HEK293 (cell line): ENCODE measurements at regions not wholly inside any gene's neighbourhood (a gene's known extent, or its start where the extent isn't known, plus 50 kb on each side); places are given as distances from the start of the nearest gene placed in this dataset.

Source experiments
- CTCF ChIA-PET: fragments of 350-600 bp; formaldehyde crosslinking; extraction: SDS; loops from one replicate; lab custom pipeline; 2021; ENCODE audit warnings: antibody characterized with exemption; lab: Yijun Ruan, JAX
- POLR2A ChIA-PET: fragments of 300-600 bp; formaldehyde crosslinking; extraction: SDS; loops from one replicate; lab custom pipeline; 2020; ENCODE audit warnings: antibody characterized with exemption, inconsistent platforms; lab: Yijun Ruan, JAX
- H3K27ac ChIP-seq: fragments of 200-500 bp; sonication (Bioruptor generic); 2 replicates; pipeline ENCODE4 v1.5.1; 2014; ENCODE audit warnings: low read depth, low read length, control low read depth, inconsistent platforms; ENCODE audit errors: extremely low read depth
- H3K36me3 ChIP-seq, 2 experiments: fragments of 200-500 bp in 1 of 2; sonication (Bioruptor generic) in 1 of 2; 1 replicate in 1 of 2; 2 replicates in 1 of 2; pipeline ENCODE4 v1.5.1; 2014 to 2017; ENCODE audit warnings: inconsistent platforms in 2 of 2, low read length in 2 of 2; ENCODE audit not compliant: control insufficient read depth in 2 of 2, insufficient read depth in 1 of 2
- H3K4me1 ChIP-seq: fragments of 200-500 bp; sonication (Bioruptor generic); 2 replicates; pipeline ENCODE4 v1.5.1; 2014; ENCODE audit warnings: mild to moderate bottlenecking, low read length, inconsistent platforms; ENCODE audit not compliant: control insufficient read depth, insufficient read depth
- H3K4me3 ChIP-seq: 2 replicates; pipeline ENCODE4 v1.5.1; 2011; ENCODE audit warnings: low read depth, mild to moderate bottlenecking, control low read depth, low read length, moderate library complexity
- H3K9me3 ChIP-seq: fragments of 200-500 bp; sonication (Bioruptor generic); 2 replicates; pipeline ENCODE4 v1.5.1; 2014; ENCODE audit warnings: low read depth, low read length, inconsistent platforms; ENCODE audit not compliant: control insufficient read depth, insufficient read depth
- AEBP2 ChIP-seq: fragments of 450-650 bp; formaldehyde crosslinking; IDR thresholded peaks from 2 replicates; pipeline ENCODE4 v1.5.1; 2016; ENCODE audit warnings: missing biosample characterization, missing genetic modification characterization, borderline replicate concordance
- BCL11A ChIP-seq: fragments of 450-650 bp; formaldehyde crosslinking; IDR thresholded peaks from 2 replicates; pipeline ENCODE4 v1.5.1; 2016; ENCODE audit warnings: low read depth, missing biosample characterization, missing genetic modification characterization
- BCL11B ChIP-seq: fragments of 450-650 bp; formaldehyde crosslinking; IDR thresholded peaks from 2 replicates; pipeline ENCODE4 v1.5.1; 2016; ENCODE audit warnings: low read depth, missing biosample characterization, missing genetic modification characterization
- GFI1B ChIP-seq: fragments of 450-650 bp; formaldehyde crosslinking; IDR thresholded peaks from 2 replicates; pipeline ENCODE4 v1.5.1; 2016; ENCODE audit warnings: missing biosample characterization, missing genetic modification characterization
- HOXD13 ChIP-seq: sonication (generic); formaldehyde crosslinking; IDR thresholded peaks from 2 replicates; pipeline ENCODE4 v1.8.0; 2022; ENCODE audit warnings: missing genetic modification reagents, borderline replicate concordance
- OVOL3 ChIP-seq: fragments of 450-650 bp; formaldehyde crosslinking; IDR thresholded peaks from 2 replicates; pipeline ENCODE4 v1.5.1; 2016; ENCODE audit warnings: missing biosample characterization, missing genetic modification characterization
- REPIN1 ChIP-seq: fragments of 450-650 bp; formaldehyde crosslinking; IDR thresholded peaks from 2 replicates; pipeline ENCODE4 v1.5.1; 2017; ENCODE audit warnings: missing biosample characterization, missing genetic modification characterization, low read depth
- YY2 ChIP-seq: fragments of 450-650 bp; formaldehyde crosslinking; IDR thresholded peaks from 2 replicates; pipeline ENCODE4 v1.5.1; 2016; ENCODE audit warnings: missing biosample characterization, missing genetic modification characterization
- ZBTB11 ChIP-seq: fragments of 450-650 bp; formaldehyde crosslinking; conservative IDR thresholded peaks from 2 replicates; pipeline ENCODE4 v1.5.1; 2016; ENCODE audit warnings: low read depth, missing biosample characterization, missing genetic modification characterization
- ZBTB8A ChIP-seq: fragments of 450-650 bp; formaldehyde crosslinking; IDR thresholded peaks from 2 replicates; pipeline ENCODE4 v1.5.1; 2016; ENCODE audit warnings: missing biosample characterization, missing genetic modification characterization
- ZNF132 ChIP-seq: fragments of 450-650 bp; formaldehyde crosslinking; IDR thresholded peaks from 2 replicates; pipeline ENCODE4 v1.5.1; 2017; ENCODE audit warnings: missing biosample characterization, missing genetic modification characterization, borderline replicate concordance
- ZNF138 ChIP-seq: fragments of 450-650 bp; formaldehyde crosslinking; IDR thresholded peaks from 2 replicates; pipeline ENCODE4 v1.5.1; 2016; ENCODE audit warnings: missing biosample characterization, missing genetic modification characterization, borderline replicate concordance
- ZNF140 ChIP-seq: fragments of 450-650 bp; formaldehyde crosslinking; IDR thresholded peaks from 2 replicates; pipeline ENCODE4 v1.5.1; 2016; ENCODE audit warnings: missing biosample characterization, missing genetic modification characterization
- ZNF155 ChIP-seq: fragments of 450-650 bp; formaldehyde crosslinking; IDR thresholded peaks from 2 replicates; pipeline ENCODE4 v1.5.1; 2016; ENCODE audit warnings: missing biosample characterization, missing genetic modification characterization
- ZNF221 ChIP-seq: fragments of 450-650 bp; formaldehyde crosslinking; IDR thresholded peaks from 2 replicates; pipeline ENCODE4 v1.5.1; 2017; ENCODE audit warnings: missing biosample characterization, missing genetic modification characterization, borderline replicate concordance
- ZNF26 ChIP-seq: fragments of 450-650 bp; formaldehyde crosslinking; IDR thresholded peaks from 2 replicates; pipeline ENCODE4 v1.5.1; 2016; ENCODE audit warnings: missing biosample characterization, missing genetic modification characterization
- ZNF311 ChIP-seq: fragments of 450-650 bp; formaldehyde crosslinking; IDR thresholded peaks from 2 replicates; pipeline ENCODE4 v1.5.1; 2017; ENCODE audit warnings: missing biosample characterization, missing genetic modification characterization, borderline replicate concordance
- ZNF354C ChIP-seq: fragments of 450-650 bp; formaldehyde crosslinking; IDR thresholded peaks from 2 replicates; pipeline ENCODE4 v1.5.1; 2016; ENCODE audit warnings: missing biosample characterization, missing genetic modification characterization, low read depth, borderline replicate concordance
- ZNF548 ChIP-seq: fragments of 450-650 bp; formaldehyde crosslinking; IDR thresholded peaks from 2 replicates; pipeline ENCODE4 v1.5.1; 2016; ENCODE audit warnings: missing biosample characterization, missing genetic modification characterization
- ZNF658 ChIP-seq: fragments of 450-650 bp; formaldehyde crosslinking; IDR thresholded peaks from 2 replicates; pipeline ENCODE4; 2016; ENCODE audit warnings: missing biosample characterization, missing genetic modification characterization
- ZNF768 ChIP-seq: fragments of 450-650 bp; formaldehyde crosslinking; IDR thresholded peaks from 2 replicates; pipeline ENCODE4 v1.5.1; 2018; ENCODE audit warnings: missing biosample characterization, mild to moderate bottlenecking, missing genetic modification characterization
- TF ChIP-seq, protein P1 (sequence below): fragments of 450-650 bp; formaldehyde crosslinking; IDR thresholded peaks from 2 replicates; pipeline ENCODE4 v1.5.1; 2017; ENCODE audit warnings: missing biosample characterization, mild to moderate bottlenecking, missing genetic modification characterization, moderate library complexity
- TF ChIP-seq, protein P2 (sequence below): fragments of 450-650 bp; formaldehyde crosslinking; IDR thresholded peaks from 2 replicates; pipeline ENCODE4 v1.5.1; 2017; ENCODE audit warnings: missing biosample characterization, missing genetic modification characterization

- CTCF ChIA-PET = interaction anchor here (0.7 kb wide), 1 partner anchor 491 kb away, joined by 3 read pairs; no protein-coding TSS in a partner anchor
- H3K4me3 ChIP-seq = no peak overlapping the region
- no peaks in the 10 kb centered on the region for H3K36me3 ChIP-seq
- no peaks in the 10 kb centered on the region for H3K9me3 ChIP-seq
- TF ChIP-seq GFI1B (no peak), OVOL3 (tag by site-specific recombination) (no peak), ZNF548 (tag by site-specific recombination) (no peak), ZNF140 (tag by site-specific recombination) (no peak), ZBTB8A (no peak), BCL11A (tag by site-specific recombination) (no peak), ZNF26 (tag by site-specific recombination) (no peak), ZNF221 (tag by site-specific recombination) (no peak), ZNF658 (tag by site-specific recombination) (no peak), YY2 (no peak)
- H3K27ac ChIP-seq = no peak overlapping the region
- POLR2A ChIA-PET = no interaction called here
- H3K4me1 ChIP-seq = no peaks in the 10 kb centered on the region
These were observed 173.1 kb downstream of the DHX15 start for GRCh38 chr4:24411299-24411698.

DNA sequence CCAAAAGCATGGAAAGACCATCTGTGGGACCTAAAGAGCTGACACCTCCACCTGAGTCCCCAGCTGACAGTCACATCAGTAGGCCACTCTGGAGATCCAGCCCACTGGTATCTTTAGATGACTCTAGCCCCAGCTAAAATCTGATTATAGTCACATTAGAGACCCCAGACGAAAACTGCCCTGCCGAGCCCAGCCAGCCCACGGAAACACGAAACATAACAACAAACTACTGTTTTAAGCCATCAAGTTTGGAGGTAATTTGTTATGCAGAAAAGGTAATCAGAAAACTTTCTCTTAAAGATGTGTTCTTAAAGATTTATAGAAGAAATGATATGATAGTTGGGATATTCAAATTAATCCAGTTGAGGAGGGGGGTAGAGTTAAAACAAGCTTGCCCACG lies 175.7 kb downstream of the DHX15 start:
- no peaks in the 10 kb centered on the region for H3K36me3 ChIP-seq
- no peak overlapping the region for H3K27ac ChIP-seq
- ChIA-PET CTCF (interaction anchor here (1.6 kb wide), 1 partner anchor 10 kb away, joined by 9 read pairs; no protein-coding TSS in a partner anchor), POLR2A (no interaction called here)
- H3K4me1 ChIP-seq = no peaks in the 10 kb centered on the region
- H3K4me3 ChIP-seq = no peak overlapping the region
- H3K9me3 ChIP-seq = no peaks in the 10 kb centered on the region
- TF ChIP-seq YY2 (no peak), ZNF548 (tag by site-specific recombination) (no peak), ZNF768 (no peak)
- TF ChIP-seq, protein P1, sequence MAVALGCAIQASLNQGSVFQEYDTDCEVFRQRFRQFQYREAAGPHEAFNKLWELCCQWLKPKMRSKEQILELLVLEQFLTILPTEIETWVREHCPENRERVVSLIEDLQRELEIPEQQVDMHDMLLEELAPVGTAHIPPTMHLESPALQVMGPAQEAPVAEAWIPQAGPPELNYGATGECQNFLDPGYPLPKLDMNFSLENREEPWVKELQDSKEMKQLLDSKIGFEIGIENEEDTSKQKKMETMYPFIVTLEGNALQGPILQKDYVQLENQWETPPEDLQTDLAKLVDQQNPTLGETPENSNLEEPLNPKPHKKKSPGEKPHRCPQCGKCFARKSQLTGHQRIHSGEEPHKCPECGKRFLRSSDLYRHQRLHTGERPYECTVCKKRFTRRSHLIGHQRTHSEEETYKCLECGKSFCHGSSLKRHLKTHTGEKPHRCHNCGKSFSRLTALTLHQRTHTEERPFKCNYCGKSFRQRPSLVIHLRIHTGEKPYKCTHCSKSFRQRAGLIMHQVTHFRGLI = no peak

DNA sequence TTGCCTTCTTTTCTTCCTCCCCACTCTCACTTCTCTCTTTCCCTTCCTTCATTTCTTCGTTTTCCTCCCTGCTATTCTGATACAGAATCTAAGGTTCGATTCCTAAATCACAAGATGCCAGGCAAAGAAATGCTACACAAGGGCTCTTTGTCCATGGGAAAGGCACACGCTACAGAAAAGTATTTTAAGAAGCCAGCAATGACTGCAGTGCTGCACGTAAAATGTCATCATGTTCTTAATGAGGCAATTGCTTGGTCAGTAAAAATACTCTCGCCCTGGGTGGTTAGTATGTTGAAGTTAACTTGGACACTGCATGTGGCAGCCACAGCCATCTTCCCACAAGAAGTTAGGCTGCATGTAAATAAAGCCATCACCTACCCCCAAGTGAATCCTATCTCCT lies 178.4 kb downstream of the DHX15 start:
- ChIA-PET POLR2A (no interaction called here), CTCF (no interaction called here)
- no peak overlapping the region for H3K27ac ChIP-seq
- H3K36me3 ChIP-seq = no peaks in the 10 kb centered on the region
- H3K9me3 ChIP-seq = no peaks in the 10 kb centered on the region
- H3K4me1 ChIP-seq = no peaks in the 10 kb centered on the region
- H3K4me3 ChIP-seq = no peak overlapping the region
- TF ChIP-seq AEBP2 (no peak), REPIN1 (tag by site-specific recombination) (no peak), BCL11B (tag by site-specific recombination) (no peak), ZNF354C (no peak), ZNF311 (tag by site-specific recombination) (no peak), ZBTB11 (tag by site-specific recombination) (no peak), HOXD13 (no peak), ZNF155 (no peak), ZNF138 (tag by site-specific recombination) (no peak), ZNF132 (tag by site-specific recombination) (no peak)
- TF ChIP-seq, protein P2, sequence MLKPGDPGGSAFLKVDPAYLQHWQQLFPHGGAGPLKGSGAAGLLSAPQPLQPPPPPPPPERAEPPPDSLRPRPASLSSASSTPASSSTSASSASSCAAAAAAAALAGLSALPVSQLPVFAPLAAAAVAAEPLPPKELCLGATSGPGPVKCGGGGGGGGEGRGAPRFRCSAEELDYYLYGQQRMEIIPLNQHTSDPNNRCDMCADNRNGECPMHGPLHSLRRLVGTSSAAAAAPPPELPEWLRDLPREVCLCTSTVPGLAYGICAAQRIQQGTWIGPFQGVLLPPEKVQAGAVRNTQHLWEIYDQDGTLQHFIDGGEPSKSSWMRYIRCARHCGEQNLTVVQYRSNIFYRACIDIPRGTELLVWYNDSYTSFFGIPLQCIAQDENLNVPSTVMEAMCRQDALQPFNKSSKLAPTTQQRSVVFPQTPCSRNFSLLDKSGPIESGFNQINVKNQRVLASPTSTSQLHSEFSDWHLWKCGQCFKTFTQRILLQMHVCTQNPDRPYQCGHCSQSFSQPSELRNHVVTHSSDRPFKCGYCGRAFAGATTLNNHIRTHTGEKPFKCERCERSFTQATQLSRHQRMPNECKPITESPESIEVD = no peak
